C4-2B (cell line): ENCODE measurements at regions not wholly inside any gene's neighbourhood (a gene's known extent, or its start where the extent isn't known, plus 50 kb on each side); places are given as distances from the start of the nearest gene placed in this dataset.

Source experiments
- ZFX ChIP-seq: fragments of 450-650 bp; IDR thresholded peaks from 2 replicates; pipeline ENCODE4 v1.6.1; 2017
- TF ChIP-seq, protein P1 (sequence below): fragments of 450-650 bp; conservative IDR thresholded peaks from 2 replicates; pipeline ENCODE4 v1.5.1; 2017; ENCODE audit warnings: mild to moderate bottlenecking

DNA sequence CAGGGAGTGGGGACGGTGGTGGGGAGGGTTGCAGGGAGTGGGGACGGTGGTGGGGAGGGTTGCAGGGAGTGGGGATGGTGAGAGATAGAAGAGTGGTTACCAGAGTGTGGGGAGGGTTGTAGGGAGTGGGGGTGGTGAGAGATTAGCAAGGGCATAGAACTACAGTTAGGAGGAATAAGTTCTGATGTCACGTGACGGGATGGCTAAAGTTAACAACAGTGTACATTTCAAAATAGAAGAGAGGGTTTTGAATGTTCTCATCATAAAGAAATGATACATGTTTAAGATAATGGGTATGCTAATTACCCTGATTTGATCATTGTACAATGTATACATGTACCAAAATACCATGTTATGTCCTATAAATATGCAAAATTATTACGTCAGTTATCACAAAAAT, 57.6 kb upstream of the FRMD1 start:
- TF ChIP-seq, protein P1, sequence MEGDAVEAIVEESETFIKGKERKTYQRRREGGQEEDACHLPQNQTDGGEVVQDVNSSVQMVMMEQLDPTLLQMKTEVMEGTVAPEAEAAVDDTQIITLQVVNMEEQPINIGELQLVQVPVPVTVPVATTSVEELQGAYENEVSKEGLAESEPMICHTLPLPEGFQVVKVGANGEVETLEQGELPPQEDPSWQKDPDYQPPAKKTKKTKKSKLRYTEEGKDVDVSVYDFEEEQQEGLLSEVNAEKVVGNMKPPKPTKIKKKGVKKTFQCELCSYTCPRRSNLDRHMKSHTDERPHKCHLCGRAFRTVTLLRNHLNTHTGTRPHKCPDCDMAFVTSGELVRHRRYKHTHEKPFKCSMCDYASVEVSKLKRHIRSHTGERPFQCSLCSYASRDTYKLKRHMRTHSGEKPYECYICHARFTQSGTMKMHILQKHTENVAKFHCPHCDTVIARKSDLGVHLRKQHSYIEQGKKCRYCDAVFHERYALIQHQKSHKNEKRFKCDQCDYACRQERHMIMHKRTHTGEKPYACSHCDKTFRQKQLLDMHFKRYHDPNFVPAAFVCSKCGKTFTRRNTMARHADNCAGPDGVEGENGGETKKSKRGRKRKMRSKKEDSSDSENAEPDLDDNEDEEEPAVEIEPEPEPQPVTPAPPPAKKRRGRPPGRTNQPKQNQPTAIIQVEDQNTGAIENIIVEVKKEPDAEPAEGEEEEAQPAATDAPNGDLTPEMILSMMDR: no peak
- no peak for TF ChIP-seq ZFX
